IMR-90 (cell line): ENCODE measurements at regions not wholly inside any gene's neighbourhood (a gene's known extent, or its start where the extent isn't known, plus 50 kb on each side); places are given as distances from the start of the nearest gene placed in this dataset.

ENCODE experiments used
- ATAC-seq: fragments of 200-7000 bp; cut with Tn5 transposase; 2 replicates; pipeline ENCODE4 v1.9.1; 2020; ENCODE audit warnings: low read depth, mild to moderate bottlenecking, moderate library complexity
- BruUV-seq: library from RNA; stranded (reverse); fragments of 400-500 nt; replicated peaks from 2 replicates; lab custom pipeline; 2021; lab: Mats Ljungman, UMichigan
- CTCF ChIA-PET: fragments of 300-600 bp; formaldehyde crosslinking; extraction: SDS; loops from one replicate; lab custom pipeline; 2021; ENCODE audit warnings: antibody characterized with exemption; lab: Yijun Ruan, JAX
- POLR2A ChIA-PET: fragments of 300-600 bp; sonication (Branson Sonifier 250); formaldehyde crosslinking; loops from one replicate; lab custom pipeline; 2022; ENCODE audit warnings: antibody characterized with exemption; ENCODE audit not compliant: unreplicated experiment; lab: Charles Lee
- DNase-seq: peaks from one replicate; pipeline ENCODE4 v3.0.0; 2013
- H2AFZ ChIP-seq: replicated peaks from 2 replicates; pipeline ENCODE3; 2013; ENCODE audit warnings: low read length, mild to moderate bottlenecking; ENCODE audit not compliant: poor library complexity
- H2AK5ac ChIP-seq: 2 replicates; pipeline ENCODE4 v1.6.1; 2013; ENCODE audit warnings: low read depth, low read length, inconsistent platforms
- H2AK9ac ChIP-seq: replicated peaks from 2 replicates; pipeline ENCODE3; 2013; ENCODE audit warnings: mild to moderate bottlenecking, low read depth, low read length, moderate library complexity; ENCODE audit not compliant: poor library complexity
- H2BK120ac ChIP-seq: 2 replicates; pipeline ENCODE4 v1.6.1; 2013; ENCODE audit warnings: low read depth, low read length, inconsistent platforms
- H2BK15ac ChIP-seq: 3 replicates; pipeline ENCODE4 v1.6.1; 2013; ENCODE audit warnings: low read depth, low read length, inconsistent platforms
- H2BK20ac ChIP-seq: 2 replicates; pipeline ENCODE4 v1.6.1; 2013; ENCODE audit warnings: low read depth, mild to moderate bottlenecking, inconsistent platforms, low read length, moderate library complexity
- H2BK5ac ChIP-seq: 2 replicates; pipeline ENCODE4 v1.6.1; 2013; ENCODE audit warnings: mild to moderate bottlenecking, low read depth, low read length, inconsistent platforms; ENCODE audit not compliant: poor library complexity, severe bottlenecking
- H3K14ac ChIP-seq: replicated peaks from 2 replicates; pipeline ENCODE4 v1.6.1; 2013; ENCODE audit warnings: low read depth, low read length, inconsistent platforms
- H3K18ac ChIP-seq: 2 replicates; pipeline ENCODE4 v1.6.1; 2013; ENCODE audit warnings: low read depth, low read length, control low read depth
- H3K23ac ChIP-seq: 2 replicates; pipeline ENCODE4 v1.6.1; 2013; ENCODE audit warnings: low read depth, low read length, inconsistent platforms
- H3K27ac ChIP-seq: 2 replicates; pipeline ENCODE4 v1.5.1; 2013; ENCODE audit warnings: mild to moderate bottlenecking, control low read depth, low read length; ENCODE audit not compliant: insufficient read depth
- H3K27me3 ChIP-seq: 2 replicates; pipeline ENCODE4 v1.6.1; 2013; ENCODE audit warnings: low read length; ENCODE audit not compliant: control insufficient read depth, insufficient read depth
- H3K36me3 ChIP-seq: 2 replicates; pipeline ENCODE4 v1.6.1; 2013; ENCODE audit warnings: low read length, mixed read lengths; ENCODE audit not compliant: control insufficient read depth, insufficient read depth
- H3K4ac ChIP-seq: 2 replicates; pipeline ENCODE4 v1.6.1; 2013; ENCODE audit warnings: low read depth, low read length, inconsistent platforms
- H3K4me1 ChIP-seq: 2 replicates; pipeline ENCODE4 v1.6.1; 2013; ENCODE audit warnings: low read length, mixed read lengths; ENCODE audit not compliant: control insufficient read depth, insufficient read depth
- H3K4me2 ChIP-seq: 2 replicates; pipeline ENCODE4 v1.6.1; 2013; ENCODE audit warnings: low read depth, mild to moderate bottlenecking, control low read depth, low read length, moderate library complexity
- H3K4me3 ChIP-seq: 2 replicates; pipeline ENCODE4 v1.5.1; 2013; ENCODE audit warnings: low read depth, mild to moderate bottlenecking, control low read depth, low read length, moderate library complexity; ENCODE audit not compliant: insufficient read depth
- H3K56ac ChIP-seq: 2 replicates; pipeline ENCODE4 v1.6.1; 2013; ENCODE audit warnings: low read length, inconsistent platforms; ENCODE audit not compliant: insufficient read depth; ENCODE audit errors: extremely low read depth
- H3K79me1 ChIP-seq, 2 experiments: 2 replicates each; pipeline ENCODE4 v1.6.1; 2013; ENCODE audit warnings: low read length in 2 of 2, inconsistent platforms in 1 of 2, low read depth in 1 of 2
- H3K9ac ChIP-seq: 2 replicates; pipeline ENCODE4 v1.6.1; 2013; ENCODE audit warnings: low read depth, low read length, control low read depth
- H3K9me1 ChIP-seq: 2 replicates; pipeline ENCODE4 v1.6.1; 2013; ENCODE audit warnings: low read length, inconsistent platforms; ENCODE audit not compliant: insufficient read depth
- H3K9me3 ChIP-seq: 2 replicates; pipeline ENCODE4 v1.6.1; 2013; ENCODE audit warnings: low read length; ENCODE audit not compliant: control insufficient read depth, insufficient read depth
- H4K20me1 ChIP-seq: 2 replicates; pipeline ENCODE4 v1.6.1; 2013; ENCODE audit warnings: low read length, inconsistent platforms; ENCODE audit not compliant: insufficient read depth
- H4K5ac ChIP-seq: 2 replicates; pipeline ENCODE4 v1.6.1; 2013; ENCODE audit warnings: mild to moderate bottlenecking, low read depth, low read length, control low read depth
- H4K8ac ChIP-seq, 2 experiments: 2 replicates each; pipeline ENCODE4 v1.6.1; 2013; ENCODE audit warnings: low read depth in 2 of 2, low read length in 2 of 2, control low read depth in 1 of 2, inconsistent platforms in 1 of 2
- H4K91ac ChIP-seq: 2 replicates; pipeline ENCODE4 v1.6.1; 2013; ENCODE audit warnings: low read depth, low read length, inconsistent platforms; ENCODE audit not compliant: insufficient read depth
- BHLHE40 ChIP-seq: fragments of 150-350 bp; IDR thresholded peaks from 2 replicates; pipeline ENCODE4 v1.6.1; 2016; ENCODE audit warnings: mild to moderate bottlenecking, low read depth, low read length
- CHD1 ChIP-seq: IDR thresholded peaks from 2 replicates; pipeline ENCODE4 v1.6.1; 2012; ENCODE audit warnings: low read depth, low read length, improper control_type of control experiment
- CTCF ChIP-seq: conservative IDR thresholded peaks from 2 replicates; pipeline ENCODE4 v1.5.1; 2012; ENCODE audit warnings: mild to moderate bottlenecking, low read depth, low read length, improper control_type of control experiment
- ELK1 ChIP-seq: fragments of 150-350 bp; IDR thresholded peaks from 2 replicates; pipeline ENCODE4 v1.6.1; 2016; ENCODE audit warnings: low read depth, mild to moderate bottlenecking, low read length, moderate library complexity, borderline replicate concordance
- MAZ ChIP-seq: IDR thresholded peaks from 2 replicates; pipeline ENCODE4 v1.6.1; 2012; ENCODE audit warnings: low read depth, mild to moderate bottlenecking, low read length, improper control_type of control experiment, moderate library complexity, borderline replicate concordance
- NFE2L2 ChIP-seq: fragments of 150-350 bp; IDR thresholded peaks from 2 replicates; pipeline ENCODE4 v1.6.1; 2016; ENCODE audit warnings: low read depth, mild to moderate bottlenecking, low read length
- POLR2A ChIP-seq: IDR thresholded peaks from 2 replicates; pipeline ENCODE4 v1.6.1; 2012; ENCODE audit warnings: mild to moderate bottlenecking, low read depth, low read length
- RAD21 ChIP-seq: IDR thresholded peaks from 2 replicates; pipeline ENCODE4 v1.6.1; 2012; ENCODE audit warnings: low read length, improper control_type of control experiment
- RCOR1 ChIP-seq: IDR thresholded peaks from 2 replicates; pipeline ENCODE4 v1.6.1; 2012; ENCODE audit warnings: mild to moderate bottlenecking, low read length, improper control_type of control experiment; ENCODE audit not compliant: insufficient replicate concordance
- SMC3 ChIP-seq: fragments of 150-350 bp; IDR thresholded peaks from 2 replicates; pipeline ENCODE4 v1.6.1; 2016; ENCODE audit warnings: low read depth, mild to moderate bottlenecking, antibody characterized with exemption, low read length, moderate library complexity
- WGBS, 2 experiments: methylation state at CpG; one replicate each; pipeline versions ENCODE4 v1.1.5 to v1.1.7; 2013; ENCODE audit warnings: missing lambda C conversion rate in 2 of 2; ENCODE audit not compliant: insufficient read length in 1 of 2; ENCODE audit errors: extremely low coverage in 2 of 2; 5-methylcytosine and 5-hydroxymethylcytosine counted together
- dilution Hi-C: fragments of 300-500 bp; cut with HindIII; formaldehyde crosslinking; loops from one replicate; pipeline ENCODE4 v1.14.3; 2018; ENCODE audit warnings: low sequenced_read_pairs; ENCODE audit not compliant: unreplicated experiment
- in situ Hi-C: fragments of 300-500 bp; cut with MboI; formaldehyde crosslinking; loops from 3 replicates; pipeline ENCODE4 v1.14.3; 2019; ENCODE audit warnings: low sequenced_read_pairs, inconsistent platforms, mixed read lengths
- intact Hi-C: fragments of 100-400 bp; cut with micrococcal nuclease; formaldehyde crosslinking; loops from 2 replicates; pipeline ENCODE4 v1.10.0; 2022

- Histone ChIP-seq H4K5ac (no peak overlapping the region), H2BK20ac (no peak overlapping the region), H4K91ac (no peak overlapping the region), H3K4me2 (no peak overlapping the region), H3K9ac (no peak overlapping the region), H2AK5ac (no peak overlapping the region), H2BK15ac (no peak overlapping the region), H3K14ac (no peak overlapping the region), H2AFZ (no peak overlapping the region), H3K4me1 (no peaks in the 10 kb centered on the region), H2AK9ac (no peak overlapping the region), H3K27me3 (no peaks in the 10 kb centered on the region), H3K27ac (no peak overlapping the region), H3K79me1 (no peaks in the 10 kb centered on the region), H3K4ac (no peak overlapping the region), H3K9me1 (no peaks in the 10 kb centered on the region), H4K20me1 (no peaks in the 10 kb centered on the region), H3K56ac (no peak overlapping the region), H3K36me3 (no peaks in the 10 kb centered on the region), H3K23ac (no peak overlapping the region), H4K8ac (no peak overlapping the region), H3K18ac (no peak overlapping the region), H2BK120ac (no peak overlapping the region), H2BK5ac (no peak overlapping the region), H3K4me3 (no peak overlapping the region), H3K9me3 (no peaks in the 10 kb centered on the region)
- no CpG with 5 or more reads among the region's 5 CpGs for WGBS, 2 experiments
- in situ Hi-C loops (no loop called here), intact Hi-C loops (no loop called here), dilution Hi-C loops (no loop called here)
- ChIA-PET POLR2A (no interaction called here), CTCF (interaction anchor here (1.5 kb wide), 1 partner anchor 13 kb away, joined by 3 read pairs; no protein-coding TSS in a partner anchor)
- BruUV-seq = no TSS peak
- no peak for ATAC-seq
- TF ChIP-seq POLR2A (no peak), RCOR1 (no peak), RAD21 (no peak), ELK1 (no peak), CHD1 (no peak), BHLHE40 (no peak), SMC3 (no peak), MAZ (no peak), NFE2L2 (no peak), CTCF (no peak)
- DNase-seq = no peak
Observed at GRCh38 chr5:67259548-67260215, 63.1 kb upstream of the CD180 start.
